ENCODE measurements at regions not wholly inside any gene's neighbourhood (a gene's known extent, or its start where the extent isn't known, plus 50 kb on each side); places are given as distances from the start of the nearest gene placed in this dataset.

DNA sequence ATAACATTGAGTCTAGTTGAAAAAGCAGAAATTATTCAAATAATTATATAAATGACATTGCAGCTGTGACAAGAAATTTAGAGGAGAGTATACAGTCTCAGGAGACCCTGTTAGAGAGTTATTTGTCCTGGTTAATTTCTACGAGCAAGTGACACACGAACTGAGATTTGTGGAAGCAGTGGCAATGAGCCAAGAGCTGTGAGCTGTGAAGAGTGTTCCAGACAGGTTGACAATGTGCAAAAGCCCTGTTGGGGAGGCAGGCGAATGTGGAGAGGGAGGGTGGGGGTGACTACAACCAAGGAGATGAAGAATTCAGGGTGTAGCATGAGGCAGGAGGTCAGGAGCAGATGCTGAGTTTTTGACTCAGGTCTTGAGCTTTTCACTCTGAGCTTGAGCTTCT is 620.2 kb upstream of the TENM4 start:
- no peak for DNase-seq (ENCODE audit: low read depth)

DNA sequence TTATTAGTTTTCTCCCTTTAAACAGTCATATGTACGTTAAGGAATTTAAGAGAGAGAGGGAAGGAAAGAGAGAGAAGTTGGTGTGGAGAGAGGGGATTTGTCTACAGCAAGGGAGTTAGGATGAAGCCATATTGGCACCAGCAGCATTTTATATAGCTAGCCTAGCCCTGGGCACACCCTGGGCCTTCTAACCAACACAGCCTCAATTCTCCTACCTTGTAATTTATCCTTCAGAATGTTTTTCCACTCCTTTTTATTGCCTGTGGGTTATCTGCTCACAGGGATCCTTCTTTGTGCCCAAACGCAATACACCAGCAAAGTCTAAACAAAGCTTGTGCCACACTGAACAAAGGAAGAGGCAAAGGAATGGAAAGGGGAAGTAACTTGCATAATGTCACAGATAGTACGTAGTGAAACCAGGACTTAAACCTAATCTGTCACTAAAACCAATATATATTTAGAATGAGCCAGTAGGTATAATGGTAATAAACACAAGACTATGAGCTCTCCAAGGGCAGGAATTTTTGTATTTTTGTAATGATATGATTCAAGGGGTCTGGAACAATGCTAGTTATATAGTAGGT is 613.8 kb upstream of the TENM4 start:
- DNase-seq (ENCODE audit: low read depth): no peak

DNA sequence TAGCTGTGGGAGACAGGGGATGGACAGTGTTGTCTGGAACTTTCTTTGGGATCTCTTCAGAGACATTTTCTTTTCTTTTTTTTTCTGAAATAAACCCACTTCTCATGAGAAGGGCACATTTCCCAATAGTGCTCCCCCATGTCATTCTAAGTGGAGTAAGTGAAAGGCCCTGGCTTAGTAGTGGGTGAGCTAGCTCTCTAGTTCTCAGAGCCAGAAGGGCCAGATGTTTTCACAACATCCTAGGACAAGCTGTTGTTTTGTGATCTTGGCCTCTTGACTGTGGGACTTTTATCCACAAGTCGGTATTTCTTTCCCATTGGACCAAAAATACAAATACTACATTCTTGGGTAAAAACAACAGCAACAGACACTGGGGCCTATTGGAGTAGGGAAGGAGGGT is 607.7 kb upstream of the TENM4 start:
- no peak for DNase-seq (ENCODE audit: low read depth)

DNA sequence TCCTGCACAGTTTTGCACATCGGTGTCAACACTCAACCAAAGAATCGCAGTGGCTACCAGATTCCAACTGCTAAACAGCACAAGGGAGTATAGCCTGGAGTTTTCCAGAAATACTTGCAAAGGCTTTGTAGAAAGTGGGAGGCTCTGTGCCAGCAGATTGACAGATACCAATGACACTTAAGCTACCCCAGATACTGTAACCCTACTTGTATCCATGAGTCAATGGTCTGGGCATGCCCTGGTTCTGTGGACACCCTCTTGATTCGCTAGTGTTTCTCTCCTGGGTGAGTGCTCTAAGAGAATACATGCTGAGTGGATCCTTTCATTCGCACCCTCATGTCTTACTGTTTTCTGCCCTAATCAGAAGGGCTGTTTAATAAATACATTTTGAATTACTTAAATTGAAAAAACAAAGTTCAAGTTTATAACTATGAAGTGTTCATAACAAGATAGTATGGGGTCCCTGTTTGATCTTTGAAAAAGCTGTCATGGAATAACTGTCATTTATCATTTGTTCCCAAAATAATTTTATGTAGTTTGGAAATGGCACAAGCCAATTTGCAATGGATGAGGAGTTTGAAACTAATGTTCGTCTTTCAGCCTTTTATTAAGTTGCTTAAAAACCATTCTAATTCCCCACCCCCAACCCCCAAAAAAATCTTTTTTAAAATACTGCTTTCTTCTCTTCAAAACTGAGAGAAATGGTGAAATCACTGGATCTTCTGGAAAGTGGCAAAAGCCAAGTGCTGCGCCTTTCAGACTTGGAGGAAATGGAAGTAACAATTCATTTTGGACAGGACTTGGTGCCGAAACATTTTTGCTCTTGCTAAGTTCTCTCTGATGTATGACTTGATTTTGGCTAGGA is 600.5 kb upstream of the TENM4 start:
- no peak for DNase-seq (ENCODE audit: low read depth)

DNA sequence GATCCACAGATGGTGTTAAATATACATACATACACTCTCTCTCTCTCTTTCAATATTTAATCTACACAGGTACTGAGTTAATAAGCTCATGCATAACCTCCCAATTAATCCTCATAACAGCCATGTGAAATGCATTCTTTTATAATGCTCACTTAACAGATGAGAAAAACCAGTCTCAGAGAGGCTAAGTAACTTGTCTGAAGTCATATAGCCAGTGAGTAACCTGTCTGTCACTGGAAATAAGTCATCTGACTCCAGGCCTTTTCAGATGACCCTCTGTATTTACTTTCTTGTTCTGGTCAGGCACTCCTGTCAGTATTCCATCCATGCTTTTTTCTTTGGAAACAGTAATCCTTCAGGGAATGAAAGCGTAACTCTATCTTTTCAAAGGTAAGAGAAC is 594.0 kb upstream of the TENM4 start:
- DNase-seq (ENCODE audit: low read depth): no peak

DNA sequence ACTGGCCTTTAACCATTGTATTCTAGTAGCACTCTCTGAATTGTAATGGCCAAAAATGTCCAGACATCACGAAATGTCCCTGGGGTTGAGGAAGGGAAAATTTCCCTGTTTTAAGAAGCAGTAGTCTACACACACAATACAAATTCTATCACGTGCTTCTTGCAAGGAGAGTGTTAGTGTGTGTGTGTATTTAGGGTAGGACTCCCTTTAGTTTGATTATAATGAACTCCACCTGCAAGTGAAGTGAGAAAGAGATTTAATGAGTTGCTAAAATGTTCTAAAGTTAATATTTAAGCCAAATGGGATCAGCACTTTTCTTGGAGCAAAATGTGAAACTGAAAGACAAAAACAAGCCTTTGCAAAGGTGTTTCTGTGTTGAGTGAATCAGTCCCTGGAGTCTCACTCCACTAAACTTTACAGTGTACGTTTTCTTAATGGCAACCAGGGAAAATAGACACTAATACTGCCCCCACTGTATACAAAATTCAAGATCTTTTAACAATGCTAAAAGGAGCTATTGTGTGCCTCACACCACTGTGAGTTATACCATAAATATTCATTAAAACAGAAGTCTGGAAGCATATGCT is 590.3 kb upstream of the TENM4 start:
- DNase-seq (ENCODE audit: low read depth): no peak

DNA sequence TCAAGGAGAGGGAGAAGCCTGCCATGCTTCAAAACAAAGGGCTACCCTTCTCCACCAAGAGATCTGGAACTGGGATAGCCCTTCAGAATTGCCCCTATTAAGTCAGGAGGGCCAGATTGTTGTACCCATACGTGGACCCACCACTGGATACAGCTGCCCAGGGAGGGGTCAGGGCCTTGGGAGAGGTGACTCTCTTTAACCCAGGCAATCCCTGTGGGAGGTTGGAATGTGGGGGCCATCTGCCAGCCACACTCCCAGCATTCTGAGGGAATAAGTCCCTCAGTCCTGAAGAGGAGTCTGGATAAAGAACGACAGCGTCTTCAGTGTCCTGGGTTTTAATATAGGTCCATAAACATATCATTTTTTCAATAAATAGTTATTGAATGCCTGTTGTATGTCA is 588.2 kb upstream of the TENM4 start:
- no peak for DNase-seq (ENCODE audit: low read depth)

DNA sequence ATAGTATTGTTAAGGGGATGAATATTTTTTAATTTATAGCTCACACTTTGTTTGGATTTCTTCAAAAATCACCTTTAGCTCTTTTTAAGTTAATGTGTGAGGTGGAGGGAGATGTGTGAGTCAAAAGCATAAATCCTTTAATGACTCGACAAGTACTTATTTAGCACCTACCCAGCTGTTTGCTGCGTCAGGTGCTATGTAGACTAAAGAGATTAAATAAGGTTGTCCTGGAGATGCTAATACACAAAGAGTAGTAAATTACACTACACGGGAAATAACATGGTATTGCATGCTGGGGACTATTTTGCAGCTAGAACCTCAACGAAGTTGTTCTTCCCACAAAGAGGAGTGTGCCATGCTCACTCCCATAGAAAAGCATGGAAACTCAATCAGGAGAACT is 583.3 kb upstream of the TENM4 start:
- DNase-seq (ENCODE audit: low read depth): no peak

DNA sequence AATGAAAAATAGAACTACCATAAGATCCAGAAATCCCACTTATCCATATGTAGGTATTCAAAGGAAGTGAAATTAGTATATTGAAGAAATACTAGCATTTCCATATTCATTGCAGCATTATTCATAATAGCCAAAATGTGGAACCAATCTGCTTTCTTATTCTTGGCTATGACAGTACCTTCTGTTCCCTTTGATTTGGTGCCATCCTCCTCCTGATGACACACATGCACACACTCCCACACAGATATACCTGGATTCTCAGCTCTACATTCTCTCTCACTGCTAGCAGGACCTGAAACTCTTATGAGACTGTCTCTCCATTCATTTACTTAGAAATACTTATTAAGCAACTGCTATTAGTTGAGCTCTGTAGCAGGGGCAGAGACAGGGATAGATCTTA is 582.6 kb upstream of the TENM4 start:
- DNase-seq (ENCODE audit: low read depth): no peak

DNA sequence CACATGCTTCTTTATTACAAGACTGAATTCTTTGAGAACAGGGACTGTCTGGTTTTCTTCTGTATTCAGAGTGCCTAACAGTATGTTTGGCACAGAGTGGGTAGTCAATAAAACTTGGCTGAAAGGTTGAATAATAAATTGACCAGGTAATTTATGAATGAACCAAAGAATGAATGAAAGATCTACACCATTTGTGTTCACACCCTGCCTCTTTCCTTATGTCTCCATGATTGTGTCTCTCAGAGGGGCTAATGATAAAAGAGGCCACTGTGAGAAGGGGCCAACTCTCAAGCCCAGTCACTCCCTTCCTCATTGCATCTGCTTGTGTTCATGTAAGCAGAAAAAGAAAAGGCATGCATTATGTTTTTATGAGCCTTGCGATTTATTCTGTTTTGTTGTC is 569.7 kb upstream of the TENM4 start:
- DNase-seq (ENCODE audit: low read depth): no peak

DNA sequence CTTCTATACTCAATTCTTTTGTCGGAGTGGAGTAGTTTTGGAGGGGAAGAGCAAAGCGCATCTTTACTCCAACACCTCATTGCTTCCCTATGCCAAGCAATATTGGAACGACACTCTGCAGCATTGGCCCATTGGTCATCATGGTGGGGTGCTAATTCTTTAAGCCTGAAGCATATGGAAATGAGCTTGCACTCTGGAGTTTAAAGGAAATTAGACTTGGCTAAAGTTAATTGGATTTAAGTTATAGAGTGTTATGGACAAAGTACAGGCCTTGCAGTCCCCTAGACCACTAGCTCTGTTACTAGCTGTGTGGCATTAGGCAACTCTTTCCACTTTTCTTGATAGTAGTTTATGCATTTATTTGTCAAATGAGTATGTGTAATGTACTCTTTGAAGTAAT is 568.3 kb upstream of the TENM4 start:
- no peak for DNase-seq (ENCODE audit: low read depth)

DNA sequence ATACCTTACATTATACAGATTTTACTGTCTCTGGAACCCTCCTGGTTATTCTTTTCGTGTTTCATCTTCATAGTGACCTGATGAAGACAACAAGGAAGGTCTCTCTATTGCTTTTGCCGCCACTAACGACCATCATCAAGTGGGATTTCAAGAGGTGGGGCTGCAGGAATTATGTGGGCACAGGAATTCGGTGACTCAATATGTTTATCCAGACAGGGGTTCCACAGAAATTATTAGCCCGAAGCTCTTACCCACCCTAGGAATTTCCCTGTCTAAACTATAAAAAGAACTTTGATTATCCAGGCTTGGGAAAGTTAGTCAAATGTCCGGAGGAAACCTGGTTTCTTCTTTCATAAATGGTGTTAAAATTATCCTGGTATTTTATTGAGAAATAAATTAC is 566.8 kb upstream of the TENM4 start:
- no peak for DNase-seq (ENCODE audit: low read depth)

DNA sequence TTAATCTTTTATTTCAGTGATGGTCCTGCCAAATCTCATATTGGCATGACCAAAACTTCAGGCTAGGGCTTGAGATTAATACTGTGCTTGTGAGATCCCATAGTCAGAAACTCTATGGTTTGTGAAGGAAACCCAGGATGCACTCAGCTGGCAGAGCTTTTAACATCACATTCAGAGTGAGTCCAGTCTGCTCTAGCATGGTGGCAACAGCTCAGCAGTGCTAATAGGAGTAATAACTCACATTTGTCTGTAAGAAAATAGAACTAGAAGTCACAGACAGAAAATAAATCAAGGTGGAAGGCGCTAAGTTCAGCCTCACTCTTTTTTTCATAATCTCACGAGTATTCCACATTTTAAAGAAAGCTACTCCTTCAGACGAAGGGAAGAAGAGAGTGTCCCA is 549.3 kb upstream of the TENM4 start:
- DNase-seq (ENCODE audit: low read depth): no peak

DNA sequence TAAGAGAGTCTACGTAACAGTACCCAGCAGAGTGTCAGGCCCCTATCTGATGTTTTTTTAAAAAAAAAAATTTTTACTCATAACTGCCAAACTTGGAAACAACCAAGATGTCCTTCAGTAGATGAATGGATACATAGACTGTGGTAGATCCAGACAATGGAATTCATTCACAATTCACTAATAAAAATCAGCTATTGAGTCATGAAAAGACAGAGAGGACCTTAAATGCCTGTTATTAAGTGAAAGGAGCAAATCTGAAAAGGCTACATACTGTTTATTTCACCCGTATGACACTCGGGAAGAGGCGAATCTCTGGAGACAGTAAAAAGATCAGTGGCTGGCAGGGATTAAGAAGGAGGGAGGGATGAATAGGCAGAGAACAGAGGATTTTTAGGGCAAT is 541.4 kb upstream of the TENM4 start:
- no peak for DNase-seq (ENCODE audit: low read depth)

DNA sequence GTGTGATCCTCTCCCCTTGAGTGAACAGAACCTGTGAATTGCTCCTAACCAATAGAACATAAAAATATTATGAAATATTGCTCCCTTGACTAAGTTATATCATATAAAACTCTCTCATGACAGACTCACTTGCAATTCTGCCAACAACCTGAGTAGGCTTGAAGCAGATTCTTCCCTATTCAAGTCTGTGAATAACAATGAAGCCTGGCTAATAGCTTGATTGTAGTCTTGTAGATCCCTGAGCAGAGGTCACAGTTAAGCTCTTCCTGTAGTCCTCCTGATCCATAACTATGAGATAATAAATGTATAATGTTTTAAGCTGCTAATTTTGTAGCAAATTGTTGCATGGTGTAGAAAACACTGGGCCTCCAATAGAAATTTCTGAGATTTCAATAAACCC is 540.1 kb upstream of the TENM4 start:
- DNase-seq (ENCODE audit: low read depth): no peak

DNA sequence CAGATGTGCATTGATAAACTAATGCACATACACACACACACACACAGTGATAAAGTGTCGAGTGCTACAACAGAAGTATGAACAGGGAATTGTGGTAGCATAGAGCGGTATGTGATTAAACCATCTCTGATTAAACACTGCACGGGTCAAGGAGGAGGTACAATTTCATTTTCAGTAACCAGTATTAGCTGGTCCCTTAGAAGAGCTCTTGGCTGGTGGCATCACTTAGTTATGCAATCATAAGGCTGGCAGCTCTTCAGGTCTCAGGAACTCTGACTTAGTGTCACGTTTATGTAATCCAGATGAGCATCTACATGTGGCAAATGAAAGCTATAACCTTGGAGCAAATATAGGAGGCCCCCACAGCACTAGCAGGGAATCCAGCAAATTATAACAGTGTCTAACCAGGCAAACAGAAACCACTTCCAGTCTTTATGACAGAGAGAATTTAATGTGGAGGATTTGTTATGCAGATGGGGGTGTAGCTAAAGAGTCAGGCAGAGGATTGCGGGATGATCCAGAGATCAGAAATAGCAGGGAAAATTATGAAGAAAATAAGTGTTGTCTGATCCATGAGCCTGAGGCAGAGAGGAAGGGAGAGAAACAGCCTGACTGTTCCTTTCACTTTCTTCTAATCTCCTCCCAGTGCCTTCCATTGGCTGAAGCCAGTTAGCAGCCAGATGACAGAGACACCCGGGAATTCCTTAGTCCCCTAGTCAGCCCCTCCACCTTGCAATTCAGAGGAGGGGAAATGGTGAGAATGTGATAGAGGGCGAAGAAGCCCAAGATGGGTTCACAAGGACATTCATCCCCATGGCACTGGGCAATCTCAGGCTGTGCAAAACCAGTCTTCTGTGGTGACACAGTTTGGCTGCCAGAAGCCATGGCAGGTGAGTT is 533.1 kb upstream of the TENM4 start:
- DNase-seq (ENCODE audit: low read depth): peak; percentile 3

DNA sequence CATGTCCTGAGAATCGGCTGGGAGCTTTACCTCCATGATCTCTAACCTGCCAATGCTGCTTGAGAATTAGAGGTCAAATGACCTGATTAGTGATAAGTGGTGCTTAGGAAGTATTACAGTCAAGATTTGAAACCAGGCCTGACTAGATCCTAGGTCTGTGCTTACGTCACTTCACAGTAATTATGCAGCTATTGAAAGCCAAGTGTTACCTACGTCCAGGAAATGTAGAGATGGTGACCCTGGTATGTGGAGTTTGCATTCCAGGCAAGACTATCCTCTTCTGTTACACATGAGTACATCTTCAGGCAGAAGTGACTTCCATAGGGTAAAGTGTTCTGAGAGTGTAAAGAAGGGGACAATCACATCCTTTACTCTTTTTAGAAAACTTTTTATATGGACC is 530.4 kb upstream of the TENM4 start:
- DNase-seq (ENCODE audit: low read depth): no peak

DNA sequence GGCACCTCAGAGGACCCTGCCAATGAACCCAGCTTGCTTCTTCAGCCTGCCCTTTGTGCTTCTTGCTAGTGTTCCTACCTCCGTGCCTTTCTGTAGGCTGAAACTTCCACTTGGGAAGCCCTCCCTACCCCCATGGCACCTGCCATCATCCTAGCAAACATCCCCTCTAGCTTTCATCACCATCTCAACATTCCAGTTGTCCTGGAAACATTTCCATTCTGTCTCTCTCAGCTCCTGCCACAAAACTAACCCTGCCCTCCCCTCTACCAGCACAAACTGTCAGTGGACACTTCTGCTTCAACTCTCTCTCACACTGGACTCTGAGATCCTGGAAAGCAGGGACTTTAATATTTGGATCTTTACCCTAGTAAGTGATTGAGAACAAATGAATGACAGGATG is 525.8 kb upstream of the TENM4 start:
- no peak for DNase-seq (ENCODE audit: low read depth)

DNA sequence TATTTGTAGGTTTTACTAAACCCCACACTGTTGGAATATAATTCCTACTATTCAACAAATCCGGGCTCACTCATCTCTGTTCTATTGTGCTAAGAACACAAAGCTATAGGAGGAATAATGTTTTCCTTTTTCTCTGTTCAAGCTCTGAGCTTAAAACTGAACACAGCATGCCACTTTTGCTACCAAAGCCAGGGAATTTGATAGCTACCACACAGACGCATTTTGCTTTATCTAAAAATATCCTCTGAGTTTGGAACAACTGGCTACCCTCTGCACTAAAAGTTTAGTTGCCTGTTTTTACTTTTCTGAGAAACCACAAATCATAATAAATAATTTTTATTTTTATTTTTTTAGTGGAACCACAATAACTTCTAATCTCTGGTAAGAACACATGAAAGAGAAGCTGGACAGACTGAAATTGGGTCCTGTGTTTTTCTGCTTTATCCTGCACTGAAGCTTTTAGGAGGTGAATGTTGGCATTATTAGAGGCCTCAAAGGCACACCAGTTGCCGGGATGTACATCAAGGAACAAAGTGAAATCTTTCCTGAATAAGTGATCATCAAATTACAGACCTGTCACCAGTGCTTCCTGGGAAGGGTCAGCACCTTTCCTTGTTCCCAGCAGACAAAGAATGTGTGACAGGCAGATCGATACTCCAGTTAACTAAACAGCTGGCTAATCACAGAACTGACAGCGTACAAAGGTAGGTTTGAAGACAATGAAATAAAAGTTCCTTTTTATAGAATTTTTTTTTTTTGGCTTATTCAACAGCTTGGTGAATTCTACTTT is 523.2 kb upstream of the TENM4 start:
- no peak for DNase-seq (ENCODE audit: low read depth)

DNA sequence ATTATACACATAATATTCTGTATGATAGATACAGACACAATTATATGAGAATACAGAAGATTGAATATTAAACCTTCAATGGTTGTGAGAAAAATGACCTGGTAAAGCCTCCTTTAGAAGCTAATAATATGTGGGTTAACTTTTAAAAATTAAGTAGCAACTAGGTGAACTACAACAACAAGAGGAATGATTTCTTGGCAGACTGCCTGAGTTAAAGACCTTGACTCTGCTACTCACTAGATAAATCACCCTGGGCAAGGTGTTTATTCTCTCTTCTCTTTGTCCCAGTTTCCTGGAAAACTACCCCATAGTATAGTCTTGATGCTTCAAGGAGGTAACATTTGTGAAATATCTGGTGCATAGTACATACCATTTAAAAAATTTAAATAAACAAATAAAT is 519.6 kb upstream of the TENM4 start:
- DNase-seq (ENCODE audit: low read depth): no peak

DNA sequence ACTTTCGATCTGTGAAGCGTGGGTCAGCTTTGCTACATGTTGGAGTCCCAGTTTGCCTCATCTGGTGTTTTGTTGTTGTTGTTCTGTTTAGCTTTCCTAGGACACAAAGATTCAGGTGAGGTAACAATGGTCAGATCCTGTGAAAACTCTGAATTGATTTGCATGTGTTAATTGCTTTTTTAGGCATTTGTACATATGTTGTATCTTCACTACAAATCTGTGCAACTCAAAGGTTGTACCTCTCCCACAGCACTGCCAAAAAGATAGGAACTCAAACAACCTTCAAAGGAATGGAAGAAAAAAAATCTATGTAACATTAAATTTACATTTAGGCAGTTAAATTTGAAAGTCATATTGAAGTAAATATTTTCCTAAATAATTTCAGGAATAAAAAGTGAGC is 518.5 kb upstream of the TENM4 start:
- no peak for DNase-seq (ENCODE audit: low read depth)

DNA sequence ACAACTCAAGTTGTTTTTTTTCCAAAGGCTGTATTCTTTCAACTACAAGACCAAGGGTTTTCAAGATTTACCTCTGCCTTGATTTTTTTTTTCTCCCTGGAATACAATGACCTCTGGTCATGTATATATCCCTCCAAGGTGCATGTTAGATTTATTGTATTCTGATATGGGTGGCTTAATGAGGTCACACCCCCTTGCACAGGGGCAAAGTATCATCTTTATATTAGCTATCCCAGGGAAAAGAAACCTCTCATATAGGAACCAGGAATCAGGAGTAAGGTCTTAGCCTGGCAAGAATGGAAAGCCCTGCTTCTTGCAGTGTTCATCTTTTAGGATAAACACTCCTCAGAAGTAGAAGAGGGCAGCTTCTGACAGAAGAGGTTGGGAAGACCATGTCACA is 516.9 kb upstream of the TENM4 start:
- no peak for DNase-seq (ENCODE audit: low read depth)

Data from iris pigment epithelial cell (primary cell).